Stomach (tissue), 8 donors: ENCODE measurements at regions not wholly inside any gene's neighbourhood (a gene's known extent, or its start where the extent isn't known, plus 50 kb on each side); places are given as distances from the start of the nearest gene placed in this dataset.

Source experiments
- DNase-seq, 2 donors: peaks; one replicate each; pipeline versions ENCODE4 v3.0.0 to v3.0.0-alpha.2; 2013 to 2019
- H3K27ac ChIP-seq, 5 donors: fragments of 200-600 bp in 4 of 5; sonication (generic) in 4 of 5; one replicate each; pipeline ENCODE4 v1.5.1; 2013 to 2019; ENCODE audit warnings: mild to moderate bottlenecking in 1 of 5, moderate library complexity in 1 of 5
- H3K27me3 ChIP-seq, 3 donors: fragments of 200-600 bp; sonication (generic); one replicate each; pipeline ENCODE4 v1.5.1; 2017 to 2019; ENCODE audit warnings: mixed run types in 1 of 3
- H3K36me3 ChIP-seq, 4 donors: fragments of 200-600 bp; sonication (generic); 1 replicate in 3 of 4; 2 replicates in 1 of 4; pipeline ENCODE4 v1.5.1; 2016 to 2019
- H3K4me1 ChIP-seq, 4 donors: fragments of 200-600 bp; sonication (generic); one replicate each; pipeline ENCODE4 v1.5.1; 2016 to 2019
- H3K4me3 ChIP-seq, 4 donors: fragments of 200-600 bp; sonication (generic) in 3 of 4; one replicate each; pipeline ENCODE4 v1.5.1; 2016 to 2019; ENCODE audit warnings: mild to moderate bottlenecking in 1 of 4
- H3K9me3 ChIP-seq, 4 donors: fragments of 200-600 bp; sonication (generic); one replicate each; pipeline ENCODE4 v1.5.1; 2016 to 2019
- EP300 ChIP-seq: sonication (generic); formaldehyde crosslinking; IDR thresholded peaks from one replicate; pipeline ENCODE4 v1.6.1; 2017; ENCODE audit warnings: antibody characterized with exemption
- POLR2A ChIP-seq, 4 donors: fragments of 450-650 bp; IDR thresholded peaks; one replicate each; pipeline ENCODE4 v1.6.1; 2016; ENCODE audit warnings: antibody characterized with exemption in 4 of 4, control low read depth in 2 of 4, mild to moderate bottlenecking in 1 of 4, moderate library complexity in 1 of 4
- POLR2AphosphoS5 ChIP-seq, 3 donors: sonication (generic); formaldehyde crosslinking; IDR thresholded peaks; one replicate each; pipeline ENCODE4 v1.6.1; 2016; ENCODE audit warnings: antibody characterized with exemption in 3 of 3
- WGBS, 5 donors: extraction: QIAGEN DNeasy Blood & Tissue Kit in 3 of 5; methylation state at CpG; one replicate each; pipeline versions ENCODE4 v1.1.5 to v1.1.7; 2013 to 2018; 5-methylcytosine and 5-hydroxymethylcytosine counted together
- intact Hi-C: fragments of 100-400 bp; cut with DNase I; formaldehyde crosslinking; loops from one replicate; pipeline ENCODE4 v1.15.1; 2023; ENCODE audit warnings: low total_unique reads
- TF ChIP-seq, protein P1 (sequence below), 7 experiments: fragments of 450-650 bp in 4 of 7; fragments of 200-600 bp in 3 of 7; sonication (generic) in 3 of 7; IDR thresholded peaks; one replicate each; pipeline ENCODE4 v1.5.1; 2016 to 2019; ENCODE audit warnings: antibody characterized with exemption in 7 of 7, control low read depth in 2 of 7, mild to moderate bottlenecking in 1 of 7
- donor health status: healthy with polysubstance abuse.
- donor health status: Bipolar disorder and iron deficiency.
- donor health status: healthy.

DNA sequence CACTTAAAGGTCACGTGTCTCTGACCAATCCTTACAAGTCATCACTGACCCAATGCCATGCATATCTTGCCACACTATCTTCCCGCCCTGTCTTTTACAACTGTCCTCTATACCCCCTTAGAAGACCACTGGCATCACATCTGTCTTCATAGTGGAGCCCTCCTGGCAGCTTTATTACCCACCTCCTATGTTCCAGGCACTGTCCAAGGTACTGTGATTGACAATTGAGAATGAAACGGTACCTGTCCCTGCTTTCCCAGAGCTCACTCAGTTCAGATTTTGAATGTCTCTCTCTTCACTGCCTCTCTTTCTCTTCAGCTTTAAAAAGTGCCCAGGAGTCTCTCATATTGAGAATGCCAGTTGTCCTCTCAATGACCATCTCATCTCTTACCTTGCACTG, 88.6 kb downstream of the ARHGAP36 start:
- no peaks in the 10 kb centered on the region for H3K36me3 ChIP-seq
- WGBS, 5 donors: 32 to 54% (median 46%) methylated on average over 3 of the region's 3 CpGs
- no peaks in the 10 kb centered on the region for H3K27me3 ChIP-seq
- DNase-seq: no peak
- H3K4me3 ChIP-seq: no peak overlapping the region
- TF ChIP-seq POLR2AphosphoS5 (IDR thresholded peaks at IDR 0.05): no peak
- no peak for TF ChIP-seq EP300
- no peak for TF ChIP-seq POLR2A (IDR thresholded peaks at IDR 0.05)
- TF ChIP-seq, protein P1, sequence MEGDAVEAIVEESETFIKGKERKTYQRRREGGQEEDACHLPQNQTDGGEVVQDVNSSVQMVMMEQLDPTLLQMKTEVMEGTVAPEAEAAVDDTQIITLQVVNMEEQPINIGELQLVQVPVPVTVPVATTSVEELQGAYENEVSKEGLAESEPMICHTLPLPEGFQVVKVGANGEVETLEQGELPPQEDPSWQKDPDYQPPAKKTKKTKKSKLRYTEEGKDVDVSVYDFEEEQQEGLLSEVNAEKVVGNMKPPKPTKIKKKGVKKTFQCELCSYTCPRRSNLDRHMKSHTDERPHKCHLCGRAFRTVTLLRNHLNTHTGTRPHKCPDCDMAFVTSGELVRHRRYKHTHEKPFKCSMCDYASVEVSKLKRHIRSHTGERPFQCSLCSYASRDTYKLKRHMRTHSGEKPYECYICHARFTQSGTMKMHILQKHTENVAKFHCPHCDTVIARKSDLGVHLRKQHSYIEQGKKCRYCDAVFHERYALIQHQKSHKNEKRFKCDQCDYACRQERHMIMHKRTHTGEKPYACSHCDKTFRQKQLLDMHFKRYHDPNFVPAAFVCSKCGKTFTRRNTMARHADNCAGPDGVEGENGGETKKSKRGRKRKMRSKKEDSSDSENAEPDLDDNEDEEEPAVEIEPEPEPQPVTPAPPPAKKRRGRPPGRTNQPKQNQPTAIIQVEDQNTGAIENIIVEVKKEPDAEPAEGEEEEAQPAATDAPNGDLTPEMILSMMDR (IDR thresholded peaks at IDR 0.05): no peak
- intact Hi-C loops: no loop called here
- no peak overlapping the region for H3K27ac ChIP-seq
- peaks cover 0 to 11% (median 0%) of the 10 kb centered on the region in 4 donors for H3K9me3 ChIP-seq
- H3K4me1 ChIP-seq: no peaks in the 10 kb centered on the region
